ENCODE measurements at regions not wholly inside any gene's neighbourhood (a gene's known extent, or its start where the extent isn't known, plus 50 kb on each side); places are given as distances from the start of the nearest gene placed in this dataset.

GRCh38 chr5:2023196-2023595, 140.5 kb upstream of the IRX4 start:
- no peaks in the 10 kb centered on the region for H3K4me1 ChIP-seq (ENCODE audit: control insufficient read depth, insufficient read depth, low read length)
- no CpG with 5 or more reads among the region's 3 CpGs for WGBS (ENCODE audit: insufficient coverage)
- H3K4me3 ChIP-seq (ENCODE audit: low read length), result no peak overlapping the region
- no peak for DNase-seq
- no peaks in the 10 kb centered on the region for H3K36me3 ChIP-seq (ENCODE audit: control insufficient read depth, insufficient read depth, low read length)
- no peaks in the 10 kb centered on the region for H3K27me3 ChIP-seq (ENCODE audit: control insufficient read depth, insufficient read depth, low read length)
- no peaks in the 10 kb centered on the region for H3K9me3 ChIP-seq (replicated peaks; ENCODE audit: control insufficient read depth, low read depth, low read length)
- H3K27ac ChIP-seq (ENCODE audit: low read length), result no peak overlapping the region

DNA sequence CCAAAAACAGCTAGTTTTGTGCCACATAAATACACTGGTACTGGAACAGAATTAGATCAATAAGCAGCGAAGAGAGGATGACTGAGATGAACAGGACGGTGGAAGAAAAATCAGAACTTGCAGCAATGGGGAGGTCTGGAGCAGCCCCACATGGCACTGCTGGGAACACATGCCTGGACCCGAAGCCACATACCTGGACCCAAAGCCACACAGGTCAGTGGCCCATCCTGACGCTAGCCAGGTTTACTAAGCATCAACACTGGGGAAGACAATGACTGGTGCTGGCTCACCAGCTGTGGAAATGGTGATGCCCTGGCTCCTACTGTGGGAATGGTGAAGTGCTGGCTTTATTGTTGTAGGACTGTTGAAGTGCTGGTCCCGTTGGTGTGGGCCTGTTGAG, 139.7 kb upstream of the IRX4 start:
- Histone ChIP-seq H3K9me3 (replicated peaks; ENCODE audit: control insufficient read depth, low read depth, low read length) (no peaks in the 10 kb centered on the region), H3K27ac (ENCODE audit: low read length) (no peak overlapping the region), H3K4me1 (ENCODE audit: control insufficient read depth, insufficient read depth, low read length) (no peaks in the 10 kb centered on the region), H3K36me3 (ENCODE audit: control insufficient read depth, insufficient read depth, low read length) (no peaks in the 10 kb centered on the region), H3K4me3 (ENCODE audit: low read length) (no peak overlapping the region), H3K27me3 (ENCODE audit: control insufficient read depth, insufficient read depth, low read length) (no peaks in the 10 kb centered on the region)
- 74% methylated on average over 4 of the region's 5 CpGs for WGBS (ENCODE audit: insufficient coverage)
- DNase-seq, result no peak

- DNase-seq, result no peak
- Histone ChIP-seq H3K27ac (ENCODE audit: low read length) (no peak overlapping the region), H3K27me3 (ENCODE audit: control insufficient read depth, insufficient read depth, low read length) (no peaks in the 10 kb centered on the region), H3K36me3 (ENCODE audit: control insufficient read depth, insufficient read depth, low read length) (no peaks in the 10 kb centered on the region), H3K4me3 (ENCODE audit: low read length) (no peak overlapping the region), H3K4me1 (ENCODE audit: control insufficient read depth, insufficient read depth, low read length) (no peaks in the 10 kb centered on the region), H3K9me3 (replicated peaks; ENCODE audit: control insufficient read depth, low read depth, low read length) (no peaks in the 10 kb centered on the region)
- 80% methylated on average over 10 of the region's 14 CpGs for WGBS (ENCODE audit: insufficient coverage)
Measured at GRCh38 chr5:2021484-2022176, 138.9 kb upstream of the IRX4 start.

- H3K4me1 ChIP-seq (ENCODE audit: control insufficient read depth, insufficient read depth, low read length), result no peaks in the 10 kb centered on the region
- no peak overlapping the region for H3K27ac ChIP-seq (ENCODE audit: low read length)
- WGBS (ENCODE audit: insufficient coverage), result 77% methylated on average over 6 of the region's 11 CpGs
- DNase-seq, result no peak
- no peaks in the 10 kb centered on the region for H3K36me3 ChIP-seq (ENCODE audit: control insufficient read depth, insufficient read depth, low read length)
- no peaks in the 10 kb centered on the region for H3K9me3 ChIP-seq (replicated peaks; ENCODE audit: control insufficient read depth, low read depth, low read length)
- H3K27me3 ChIP-seq (ENCODE audit: control insufficient read depth, insufficient read depth, low read length), result no peaks in the 10 kb centered on the region
- no peak overlapping the region for H3K4me3 ChIP-seq (ENCODE audit: low read length)
Measured at GRCh38 chr5:2020730-2021129, 138.0 kb upstream of the IRX4 start.

DNA sequence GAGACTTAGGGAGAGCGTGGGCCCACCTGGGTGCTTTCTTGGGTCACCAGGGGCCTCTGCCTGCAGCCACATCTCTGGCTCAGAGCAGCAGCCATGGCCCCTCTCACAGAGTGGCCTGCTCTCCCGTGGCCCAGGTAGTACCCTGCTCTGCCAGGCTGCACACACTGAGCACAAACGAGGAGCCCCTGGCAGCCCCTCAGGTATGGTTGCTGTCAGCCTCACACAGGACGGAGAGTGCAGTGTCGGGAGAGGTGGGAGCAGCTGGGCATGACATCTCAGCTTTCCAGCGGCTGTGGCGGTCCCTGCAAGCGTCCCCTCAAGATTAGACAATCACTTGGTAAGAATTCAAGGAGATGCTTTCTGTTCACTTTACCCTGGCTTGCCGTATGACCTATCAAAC, 137.0 kb upstream of the IRX4 start:
- WGBS (ENCODE audit: insufficient coverage), result 75% methylated on average over 9 of the region's 9 CpGs
- H3K27ac ChIP-seq (ENCODE audit: low read length), result no peak overlapping the region
- no peak overlapping the region for H3K4me3 ChIP-seq (ENCODE audit: low read length)
- no peaks in the 10 kb centered on the region for H3K27me3 ChIP-seq (ENCODE audit: control insufficient read depth, insufficient read depth, low read length)
- no peak for DNase-seq
- H3K36me3 ChIP-seq (ENCODE audit: control insufficient read depth, insufficient read depth, low read length), result no peaks in the 10 kb centered on the region
- H3K9me3 ChIP-seq (replicated peaks; ENCODE audit: control insufficient read depth, low read depth, low read length), result no peaks in the 10 kb centered on the region
- no peaks in the 10 kb centered on the region for H3K4me1 ChIP-seq (ENCODE audit: control insufficient read depth, insufficient read depth, low read length)

GRCh38 chr5:2018390-2018724, 135.6 kb upstream of the IRX4 start:
- Histone ChIP-seq H3K36me3 (ENCODE audit: control insufficient read depth, insufficient read depth, low read length) (no peaks in the 10 kb centered on the region), H3K27me3 (ENCODE audit: control insufficient read depth, insufficient read depth, low read length) (no peaks in the 10 kb centered on the region), H3K27ac (ENCODE audit: low read length) (no peak overlapping the region), H3K4me3 (ENCODE audit: low read length) (no peak overlapping the region), H3K4me1 (ENCODE audit: control insufficient read depth, insufficient read depth, low read length) (no peaks in the 10 kb centered on the region), H3K9me3 (replicated peaks; ENCODE audit: control insufficient read depth, low read depth, low read length) (no peaks in the 10 kb centered on the region)
- WGBS (ENCODE audit: insufficient coverage), result 52% methylated on average over 5 of the region's 6 CpGs
- no peak for DNase-seq

GRCh38 chr5:2017540-2018389, 135.0 kb upstream of the IRX4 start:
- Histone ChIP-seq H3K9me3 (replicated peaks; ENCODE audit: control insufficient read depth, low read depth, low read length) (no peaks in the 10 kb centered on the region), H3K36me3 (ENCODE audit: control insufficient read depth, insufficient read depth, low read length) (no peaks in the 10 kb centered on the region), H3K4me3 (ENCODE audit: low read length) (no peak overlapping the region), H3K27ac (ENCODE audit: low read length) (no peak overlapping the region), H3K4me1 (ENCODE audit: control insufficient read depth, insufficient read depth, low read length) (no peaks in the 10 kb centered on the region), H3K27me3 (ENCODE audit: control insufficient read depth, insufficient read depth, low read length) (peaks cover 2% of the 10 kb centered on the region)
- no peak for DNase-seq
- 80% methylated on average over 12 of the region's 20 CpGs for WGBS (ENCODE audit: insufficient coverage)

DNA sequence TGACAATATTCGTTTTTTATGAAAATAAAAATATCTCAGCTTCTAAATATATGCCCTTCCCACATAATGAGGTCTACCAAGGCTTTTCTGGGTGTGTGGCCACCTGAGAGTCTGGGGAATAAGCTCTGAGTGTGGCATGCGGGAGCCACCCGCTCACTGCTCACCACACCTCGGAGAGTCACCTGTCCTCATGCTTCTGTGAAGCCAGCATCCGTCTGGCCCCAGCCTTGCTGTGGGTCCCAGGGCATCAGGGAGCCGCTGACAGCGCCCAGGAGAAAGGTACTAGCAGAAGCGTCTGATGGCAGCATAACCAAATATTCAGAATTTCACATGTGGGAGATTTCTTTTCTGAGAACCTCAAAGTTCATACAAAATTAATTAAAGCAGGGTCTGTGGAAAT, 133.2 kb upstream of the IRX4 start:
- no peaks in the 10 kb centered on the region for H3K4me1 ChIP-seq (ENCODE audit: control insufficient read depth, insufficient read depth, low read length)
- WGBS (ENCODE audit: insufficient coverage), result 44% methylated on average over 3 of the region's 8 CpGs

DNA sequence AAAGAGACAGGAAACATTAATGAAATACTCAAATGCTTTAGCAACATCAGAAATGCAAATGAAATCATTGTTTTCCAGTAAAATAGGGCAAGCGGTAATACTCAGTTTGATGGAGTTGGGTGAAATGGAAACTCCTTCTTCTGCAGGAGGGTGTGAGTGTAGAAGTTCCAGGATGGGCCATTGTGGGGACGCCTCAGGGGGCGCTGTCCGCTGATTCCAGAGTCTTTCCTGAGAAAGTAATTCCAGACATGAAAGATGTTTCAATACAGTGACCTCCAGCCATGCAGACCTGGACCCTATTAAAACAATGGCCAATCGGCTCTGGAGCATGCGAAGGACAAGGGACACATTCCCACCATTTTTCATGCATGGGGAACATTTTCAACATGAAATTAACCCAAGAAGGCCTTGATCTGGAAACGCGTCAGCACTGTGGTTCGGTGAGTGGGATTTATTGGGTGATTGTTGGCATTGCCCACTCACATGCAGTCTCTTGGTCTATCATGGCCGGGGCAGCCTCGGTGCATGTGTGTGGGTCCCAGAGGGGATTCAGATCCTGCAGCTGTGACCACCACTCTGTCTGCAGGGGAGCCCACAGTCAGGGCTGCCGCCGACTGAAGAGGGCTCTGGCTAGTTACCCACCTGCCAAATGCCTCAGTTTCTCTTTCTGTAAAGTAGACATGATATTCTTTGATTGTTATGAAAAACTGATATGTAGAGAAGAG, 132.6 kb upstream of the IRX4 start:
- WGBS (ENCODE audit: insufficient coverage), result 59% methylated on average over 11 of the region's 13 CpGs
- H3K4me1 ChIP-seq (ENCODE audit: control insufficient read depth, insufficient read depth, low read length), result no peaks in the 10 kb centered on the region

More for the DNA sequence above, 133.2 kb upstream of the IRX4 start:
- peaks cover 2% of the 10 kb centered on the region for H3K27me3 ChIP-seq (ENCODE audit: control insufficient read depth, insufficient read depth, low read length)
- H3K36me3 ChIP-seq (ENCODE audit: control insufficient read depth, insufficient read depth, low read length), result no peaks in the 10 kb centered on the region
- DNase-seq, result no peak
- no peak overlapping the region for H3K4me3 ChIP-seq (ENCODE audit: low read length)
- no peaks in the 10 kb centered on the region for H3K9me3 ChIP-seq (replicated peaks; ENCODE audit: control insufficient read depth, low read depth, low read length)
- H3K27ac ChIP-seq (ENCODE audit: low read length), result no peak overlapping the region

GRCh38 chr5:2014058-2014610, 131.4 kb upstream of the IRX4 start:
- Histone ChIP-seq H3K36me3 (ENCODE audit: control insufficient read depth, insufficient read depth, low read length) (no peaks in the 10 kb centered on the region), H3K27me3 (ENCODE audit: control insufficient read depth, insufficient read depth, low read length) (peaks cover 2% of the 10 kb centered on the region), H3K4me1 (ENCODE audit: control insufficient read depth, insufficient read depth, low read length) (peaks cover 3% of the 10 kb centered on the region), H3K4me3 (ENCODE audit: low read length) (no peak overlapping the region), H3K9me3 (replicated peaks; ENCODE audit: control insufficient read depth, low read depth, low read length) (no peaks in the 10 kb centered on the region), H3K27ac (ENCODE audit: low read length) (no peak overlapping the region)
- WGBS (ENCODE audit: insufficient coverage), result 75% methylated on average over 6 of the region's 12 CpGs
- DNase-seq, result no peak

More for the DNA sequence above, 132.6 kb upstream of the IRX4 start:
- Histone ChIP-seq H3K27ac (ENCODE audit: low read length) (no peak overlapping the region), H3K9me3 (replicated peaks; ENCODE audit: control insufficient read depth, low read depth, low read length) (no peaks in the 10 kb centered on the region), H3K4me3 (ENCODE audit: low read length) (no peak overlapping the region), H3K27me3 (ENCODE audit: control insufficient read depth, insufficient read depth, low read length) (peaks cover 2% of the 10 kb centered on the region), H3K36me3 (ENCODE audit: control insufficient read depth, insufficient read depth, low read length) (no peaks in the 10 kb centered on the region)
- DNase-seq, result no peak
